ENCODE measurements at regions not wholly inside any gene's neighbourhood (a gene's known extent, or its start where the extent isn't known, plus 50 kb on each side); places are given as distances from the start of the nearest gene placed in this dataset.
A peak's percentile ranks its signal among the peaks of the same experiment; 100 is the strongest.

GRCh38 chr5:125064621-125065438, 318.4 kb upstream of the ZNF608 start:
- no peaks in the 10 kb centered on the region; the same call in 1 of the 2 replicates for H3K9me3 ChIP-seq (ENCODE audit: control insufficient read depth, insufficient read depth, low read depth, low read length)
- TF ChIP-seq TCF7L2 (IDR thresholded peaks at IDR 0.05; ENCODE audit: low read depth, low read length) (no peak), REST (IDR thresholded peaks at IDR 0.05; ENCODE audit: insufficient read depth in 1 of 2, low read depth in 2 of 2, low read length in 1 of 2) (no peak), CTCF (IDR thresholded peaks at IDR 0.05) (no peak), SIN3A (IDR thresholded peaks at IDR 0.05; ENCODE audit: borderline replicate concordance, insufficient read depth, low read depth, low read length) (no peak), POLR2AphosphoS5 (IDR thresholded peaks at IDR 0.05; ENCODE audit: low read depth, low read length) (no peak)
- no peaks in the 10 kb centered on the region for H3K27me3 ChIP-seq (ENCODE audit: control insufficient read depth, insufficient read depth, low read length)
- no peaks in the 10 kb centered on the region for H3K36me3 ChIP-seq (ENCODE audit: control insufficient read depth, insufficient read depth, low read length)
- ATAC-seq (no peak), DNase-seq (ENCODE audit: low read depth, low spot score) (no peak)
- CTCF ChIA-PET: no interaction called here
- in situ Hi-C loops (cut with HindIII; ENCODE audit: low pct_unique_long_range_greater_than_20kb, low sequenced_read_pairs): no loop called here
- BruUV-seq (replicated peaks): no TSS peak
- POLR2A ChIA-PET: no interaction called here
- intact Hi-C loops (cut with micrococcal nuclease; ENCODE audit: unreplicated experiment): no loop called here
- H3K4me3 ChIP-seq (ENCODE audit: low read depth in 2 of 2, low read length in 2 of 2): no peak overlapping the region
- peak overlapping the region; percentile 57; the same call in 1 of the 2 replicates for H3K27ac ChIP-seq (ENCODE audit: low read length)
- 0 out of 2 replicates have a peak, but pooled peaks cover 3% of the 10 kb centered on the region for H3K4me1 ChIP-seq (ENCODE audit: control insufficient read depth, insufficient read depth, low read length)

GRCh38 chr5:125065741-125066140, 319.3 kb upstream of the ZNF608 start:
- 0 out of 2 replicates have a peak overlapping the region, but pooled peaks have one; percentile 57 for H3K27ac ChIP-seq (ENCODE audit: low read length)
- no peaks in the 10 kb centered on the region for H3K36me3 ChIP-seq (ENCODE audit: control insufficient read depth, insufficient read depth, low read length)
- BruUV-seq (replicated peaks): no TSS peak
- ATAC-seq (no peak), DNase-seq (ENCODE audit: low read depth, low spot score) (no peak)
- TF ChIP-seq POLR2AphosphoS5 (IDR thresholded peaks at IDR 0.05; ENCODE audit: low read depth, low read length) (no peak), TCF7L2 (IDR thresholded peaks at IDR 0.05; ENCODE audit: low read depth, low read length) (no peak), CTCF (IDR thresholded peaks at IDR 0.05) (no peak)
- H3K27me3 ChIP-seq (ENCODE audit: control insufficient read depth, insufficient read depth, low read length): no peaks in the 10 kb centered on the region
- no peak overlapping the region for H3K4me3 ChIP-seq (ENCODE audit: low read depth in 2 of 2, low read length in 2 of 2)
- ChIA-PET POLR2A (no interaction called here), CTCF (no interaction called here)
- intact Hi-C loops (cut with micrococcal nuclease; ENCODE audit: unreplicated experiment) (no loop called here), in situ Hi-C loops (cut with HindIII; ENCODE audit: low pct_unique_long_range_greater_than_20kb, low sequenced_read_pairs) (no loop called here)
- peaks cover 2% of the 10 kb centered on the region; the same call in 1 of the 2 replicates for H3K9me3 ChIP-seq (ENCODE audit: control insufficient read depth, insufficient read depth, low read depth, low read length)
- H3K4me1 ChIP-seq (ENCODE audit: control insufficient read depth, insufficient read depth, low read length): 0 out of 2 replicates have a peak, but pooled peaks cover 3% of the 10 kb centered on the region
